Activated CD8-positive, alpha-beta memory T cell treated with anti-CD3 and anti-CD28 coated beads, Interleukin-2, amount 10 ng/mL, durations not matched to agents 7 days and 5 days (primary cell): ENCODE measurements at regions not wholly inside any gene's neighbourhood (a gene's known extent, or its start where the extent isn't known, plus 50 kb on each side); places are given as distances from the start of the nearest gene placed in this dataset.
"Not testable (repeated sequence)": the region's sequence is repeated elsewhere in the genome, so short reads cannot be mapped to it uniquely, and the experiment has no call there.

Source experiments
- ATAC-seq: fragments of 150-1000 bp; cut with Tn5 transposase; one replicate; pipeline ENCODE4 v1.10.0; 2021; ENCODE audit warnings: moderate library complexity
- CTCF ChIA-PET: fragments of 350-600 bp; sonication (Branson Sonifier 250); formaldehyde crosslinking; loops from one replicate; lab custom pipeline; 2021; ENCODE audit warnings: antibody characterized with exemption; lab: Charles Lee
- DNase-seq: peaks from one replicate; pipeline ENCODE4 v3.0.0-alpha.2; 2020
- H3K27ac Mint-ChIP-seq: one replicate; pipeline ENCODE4 v1.8.0; 2021; ENCODE audit warnings: mild to moderate bottlenecking, mixed read lengths
- H3K27me3 Mint-ChIP-seq: one replicate; pipeline ENCODE4 v1.8.0; 2021; ENCODE audit warnings: mixed read lengths
- H3K36me3 Mint-ChIP-seq: one replicate; pipeline ENCODE4 v1.8.0; 2021; ENCODE audit warnings: mild to moderate bottlenecking, mixed read lengths
- H3K4me1 Mint-ChIP-seq: one replicate; pipeline ENCODE4 v1.8.0; 2021; ENCODE audit warnings: mixed read lengths
- H3K4me3 Mint-ChIP-seq: one replicate; pipeline ENCODE4 v1.8.0; 2021; ENCODE audit warnings: mild to moderate bottlenecking, moderate library complexity, mixed read lengths
- H3K9me3 Mint-ChIP-seq: one replicate; pipeline ENCODE4 v1.8.0; 2022; ENCODE audit warnings: low read depth, mixed read lengths

- not testable (repeated sequence) for H3K36me3 Mint-ChIP-seq
These were observed 89.9 kb upstream of the TMEM164 start for GRCh38 chrX:109912993-109913392.

GRCh38 chrX:109914114-109914849 is 88.6 kb upstream of the TMEM164 start:
- Mint-ChIP-seq H3K27ac (no peak overlapping the region), H3K4me1 (no peaks in the 10 kb centered on the region), H3K27me3 (no peaks in the 10 kb centered on the region), H3K4me3 (no peak overlapping the region), H3K9me3 (no peaks in the 10 kb centered on the region), H3K36me3 (no peaks in the 10 kb centered on the region)
- CTCF ChIA-PET, result no interaction called here
- DNase-seq, result no peak
- ATAC-seq, result no peak

More at GRCh38 chrX:109912993-109913392, 89.9 kb upstream of the TMEM164 start:
- DNase-seq, CTCF ChIA-PET, H3K9me3 Mint-ChIP-seq, ATAC-seq, H3K27me3 Mint-ChIP-seq, H3K4me1 Mint-ChIP-seq, H3K4me3 Mint-ChIP-seq, H3K27ac Mint-ChIP-seq: not testable (repeated sequence)

- no peaks in the 10 kb centered on the region for H3K9me3 Mint-ChIP-seq
- CTCF ChIA-PET, result no interaction called here
- H3K4me3 Mint-ChIP-seq, result no peak overlapping the region
- DNase-seq, result no peak
- H3K4me1 Mint-ChIP-seq, result no peaks in the 10 kb centered on the region
- no peaks in the 10 kb centered on the region for H3K27me3 Mint-ChIP-seq
- no peaks in the 10 kb centered on the region for H3K36me3 Mint-ChIP-seq
- no peak for ATAC-seq
- H3K27ac Mint-ChIP-seq, result no peak overlapping the region
These were observed 84.2 kb upstream of the TMEM164 start for GRCh38 chrX:109918753-109919152.

GRCh38 chrX:109920325-109920724 is 82.6 kb upstream of the TMEM164 start:
- H3K4me1 Mint-ChIP-seq, result peaks cover 6% of the 10 kb centered on the region
- H3K27ac Mint-ChIP-seq, result no peak overlapping the region
- no peak for ATAC-seq
- no peaks in the 10 kb centered on the region for H3K36me3 Mint-ChIP-seq
- no peaks in the 10 kb centered on the region for H3K27me3 Mint-ChIP-seq
- H3K9me3 Mint-ChIP-seq, result no peaks in the 10 kb centered on the region
- DNase-seq, result no peak
- CTCF ChIA-PET, result no interaction called here
- no peak overlapping the region for H3K4me3 Mint-ChIP-seq

GRCh38 chrX:109920868-109921267 is 82.0 kb upstream of the TMEM164 start:
- peaks cover 10% of the 10 kb centered on the region for H3K4me1 Mint-ChIP-seq
- no peaks in the 10 kb centered on the region for H3K36me3 Mint-ChIP-seq
- no peaks in the 10 kb centered on the region for H3K27me3 Mint-ChIP-seq
- no peak overlapping the region for H3K27ac Mint-ChIP-seq
- CTCF ChIA-PET, result no interaction called here
- ATAC-seq, result no peak
- H3K4me3 Mint-ChIP-seq, result no peak overlapping the region
- no peak for DNase-seq
- no peaks in the 10 kb centered on the region for H3K9me3 Mint-ChIP-seq

GRCh38 chrX:109922190-109922589 is 80.7 kb upstream of the TMEM164 start:
- H3K27ac Mint-ChIP-seq, result no peak overlapping the region
- ATAC-seq (no peak), DNase-seq (no peak)
- no peaks in the 10 kb centered on the region for H3K36me3 Mint-ChIP-seq
- peaks cover 10% of the 10 kb centered on the region for H3K4me1 Mint-ChIP-seq
- H3K9me3 Mint-ChIP-seq, result no peaks in the 10 kb centered on the region
- H3K4me3 Mint-ChIP-seq, result no peak overlapping the region
- no peaks in the 10 kb centered on the region for H3K27me3 Mint-ChIP-seq
- CTCF ChIA-PET, result no interaction called here

GRCh38 chrX:109925003-109925402 is 77.9 kb upstream of the TMEM164 start:
- H3K27ac Mint-ChIP-seq, ATAC-seq, H3K27me3 Mint-ChIP-seq, H3K9me3 Mint-ChIP-seq, DNase-seq, H3K36me3 Mint-ChIP-seq, H3K4me3 Mint-ChIP-seq, CTCF ChIA-PET: not testable (repeated sequence)
- H3K4me1 Mint-ChIP-seq, result peaks cover 10% of the 10 kb centered on the region

GRCh38 chrX:109925656-109926055 is 77.3 kb upstream of the TMEM164 start:
- DNase-seq (no peak), ATAC-seq (no peak)
- Mint-ChIP-seq H3K9me3 (no peaks in the 10 kb centered on the region), H3K4me1 (peaks cover 10% of the 10 kb centered on the region), H3K27ac (no peak overlapping the region), H3K4me3 (no peak overlapping the region), H3K36me3 (no peaks in the 10 kb centered on the region), H3K27me3 (no peaks in the 10 kb centered on the region)
- CTCF ChIA-PET, result no interaction called here

- no peaks in the 10 kb centered on the region for H3K36me3 Mint-ChIP-seq
- CTCF ChIA-PET, result no interaction called here
- ATAC-seq (no peak), DNase-seq (no peak)
- no peaks in the 10 kb centered on the region for H3K9me3 Mint-ChIP-seq
- no peak overlapping the region for H3K4me3 Mint-ChIP-seq
- H3K27ac Mint-ChIP-seq, result no peak overlapping the region
- H3K27me3 Mint-ChIP-seq, result no peaks in the 10 kb centered on the region
- H3K4me1 Mint-ChIP-seq, result peaks cover 10% of the 10 kb centered on the region
These were observed 76.8 kb upstream of the TMEM164 start for GRCh38 chrX:109926118-109926517.

GRCh38 chrX:109926743-109927662 is 75.9 kb upstream of the TMEM164 start:
- ATAC-seq (no peak), DNase-seq (no peak)
- Mint-ChIP-seq H3K27ac (no peak overlapping the region), H3K9me3 (no peaks in the 10 kb centered on the region), H3K4me1 (peaks cover 10% of the 10 kb centered on the region), H3K4me3 (no peak overlapping the region), H3K36me3 (no peaks in the 10 kb centered on the region), H3K27me3 (no peaks in the 10 kb centered on the region)
- CTCF ChIA-PET, result no interaction called here

- CTCF ChIA-PET, result no interaction called here
- Mint-ChIP-seq H3K4me1 (peaks cover 10% of the 10 kb centered on the region), H3K27ac (no peak overlapping the region), H3K36me3 (no peaks in the 10 kb centered on the region), H3K9me3 (no peaks in the 10 kb centered on the region), H3K4me3 (no peak overlapping the region), H3K27me3 (no peaks in the 10 kb centered on the region)
- ATAC-seq, result no peak
- no peak for DNase-seq
These were observed 75.1 kb upstream of the TMEM164 start for GRCh38 chrX:109927663-109928273.

- DNase-seq, result no peak
- no peaks in the 10 kb centered on the region for H3K36me3 Mint-ChIP-seq
- peaks cover 10% of the 10 kb centered on the region for H3K4me1 Mint-ChIP-seq
These were observed 74.1 kb upstream of the TMEM164 start for GRCh38 chrX:109928596-109929335.

GRCh38 chrX:109931677-109932076 is 71.2 kb upstream of the TMEM164 start:
- no peak overlapping the region for H3K27ac Mint-ChIP-seq
- CTCF ChIA-PET, result no interaction called here
- no peak overlapping the region for H3K4me3 Mint-ChIP-seq
- no peaks in the 10 kb centered on the region for H3K9me3 Mint-ChIP-seq
- no peaks in the 10 kb centered on the region for H3K4me1 Mint-ChIP-seq
- DNase-seq, result no peak
- peaks cover 3% of the 10 kb centered on the region for H3K27me3 Mint-ChIP-seq
- no peaks in the 10 kb centered on the region for H3K36me3 Mint-ChIP-seq
- ATAC-seq, result no peak

More at GRCh38 chrX:109928596-109929335, 74.1 kb upstream of the TMEM164 start:
- no peak for ATAC-seq
- Mint-ChIP-seq H3K27me3 (no peaks in the 10 kb centered on the region), H3K4me3 (no peak overlapping the region), H3K9me3 (no peaks in the 10 kb centered on the region), H3K27ac (no peak overlapping the region)
- CTCF ChIA-PET, result no interaction called here
